Trophoblast cell (in vitro differentiated cells and primary cell): ENCODE measurements at regions not wholly inside any gene's neighbourhood (a gene's known extent, or its start where the extent isn't known, plus 50 kb on each side); places are given as distances from the start of the nearest gene placed in this dataset.

ENCODE experiments used
- DNase-seq, 2 donors: peaks; one replicate each; pipeline ENCODE4 v3.0.0-alpha.2; 2016
- H2AFZ ChIP-seq: 2 replicates; pipeline ENCODE4 v1.6.1; 2013; ENCODE audit warnings: low read length, moderate library complexity, mild to moderate bottlenecking; ENCODE audit not compliant: insufficient read depth, poor library complexity
- H2AK5ac ChIP-seq: 2 replicates; pipeline ENCODE4 v1.6.1; 2013; ENCODE audit warnings: mild to moderate bottlenecking, low read length
- H2BK120ac ChIP-seq: 2 replicates; pipeline ENCODE4 v1.6.1; 2013; ENCODE audit warnings: low read length, mild to moderate bottlenecking, moderate library complexity; ENCODE audit not compliant: insufficient read depth, poor library complexity
- H2BK12ac ChIP-seq: 2 replicates; pipeline ENCODE4 v1.6.1; 2013; ENCODE audit warnings: mild to moderate bottlenecking, low read length, moderate library complexity
- H2BK5ac ChIP-seq: 2 replicates; pipeline ENCODE4 v1.6.1; 2013; ENCODE audit warnings: low read length, low read depth, moderate library complexity, mild to moderate bottlenecking; ENCODE audit not compliant: poor library complexity
- H3K14ac ChIP-seq: 2 replicates; pipeline ENCODE4 v1.6.1; 2013; ENCODE audit warnings: mild to moderate bottlenecking, low read length
- H3K18ac ChIP-seq: 2 replicates; pipeline ENCODE4 v1.6.1; 2013; ENCODE audit warnings: mild to moderate bottlenecking, low read length
- H3K23ac ChIP-seq: 2 replicates; pipeline ENCODE4 v1.6.1; 2013; ENCODE audit warnings: low read length
- H3K27ac ChIP-seq: 2 replicates; pipeline ENCODE4 v1.5.1; 2013; ENCODE audit warnings: low read depth, mild to moderate bottlenecking, inconsistent platforms, low read length, moderate library complexity
- H3K27me3 ChIP-seq: 2 replicates; pipeline ENCODE4 v1.6.1; 2013; ENCODE audit warnings: inconsistent platforms, mild to moderate bottlenecking, low read length, moderate library complexity; ENCODE audit not compliant: insufficient read depth
- H3K36me3 ChIP-seq, 2 experiments: 1 replicate in 1 of 2; 2 replicates in 1 of 2; pipeline ENCODE4 v1.6.1; 2013; ENCODE audit warnings: low read length in 2 of 2, mild to moderate bottlenecking in 2 of 2, moderate library complexity in 1 of 2; ENCODE audit not compliant: insufficient read depth in 2 of 2, control insufficient read depth in 1 of 2
- H3K4ac ChIP-seq: 2 replicates; pipeline ENCODE4 v1.6.1; 2013; ENCODE audit warnings: low read depth, mild to moderate bottlenecking, low read length, moderate library complexity
- H3K4me1 ChIP-seq, 2 experiments: 1 replicate in 1 of 2; 2 replicates in 1 of 2; pipeline ENCODE4 v1.6.1; 2013; ENCODE audit warnings: low read length in 2 of 2, mild to moderate bottlenecking in 2 of 2, moderate library complexity in 1 of 2; ENCODE audit not compliant: insufficient read depth in 2 of 2, control insufficient read depth in 1 of 2
- H3K4me2 ChIP-seq: 2 replicates; pipeline ENCODE4 v1.6.1; 2013; ENCODE audit warnings: inconsistent platforms, mild to moderate bottlenecking, low read length, moderate library complexity
- H3K4me3 ChIP-seq: 2 replicates; pipeline ENCODE4 v1.5.1; 2013; ENCODE audit warnings: mild to moderate bottlenecking, low read depth, low read length, inconsistent platforms
- H3K79me1 ChIP-seq: one replicate; pipeline ENCODE4 v1.6.1; 2013; ENCODE audit warnings: low read length
- H3K79me2 ChIP-seq: 2 replicates; pipeline ENCODE4 v1.6.1; 2013; ENCODE audit warnings: low read length, mild to moderate bottlenecking; ENCODE audit not compliant: control insufficient read depth, insufficient read depth, poor library complexity
- H3K9ac ChIP-seq: 2 replicates; pipeline ENCODE4 v1.6.1; 2013; ENCODE audit warnings: mild to moderate bottlenecking, low read length
- H3K9me3 ChIP-seq: 2 replicates; pipeline ENCODE4 v1.6.1; 2013; ENCODE audit warnings: low read depth, mild to moderate bottlenecking, control low read depth, inconsistent platforms, low read length; ENCODE audit not compliant: insufficient read depth
- H4K12ac ChIP-seq: 2 replicates; pipeline ENCODE4 v1.6.1; 2013; ENCODE audit warnings: low read depth, mild to moderate bottlenecking, low read length, moderate library complexity
- H4K8ac ChIP-seq: 2 replicates; pipeline ENCODE4 v1.6.1; 2013; ENCODE audit warnings: low read depth, mild to moderate bottlenecking, low read length, moderate library complexity
- H4K91ac ChIP-seq: one replicate; pipeline ENCODE4 v1.6.1; 2013; ENCODE audit warnings: low read depth, mild to moderate bottlenecking, low read length, moderate library complexity
- WGBS: extraction: QIAGEN DNeasy Blood & Tissue Kit; methylation state at CpG from one replicate; pipeline ENCODE4 v1.1.7; 2013; ENCODE audit warnings: missing lambda C conversion rate; ENCODE audit not compliant: insufficient read length, insufficient coverage; ENCODE audit errors: extremely low coverage; 5-methylcytosine and 5-hydroxymethylcytosine counted together

DNA sequence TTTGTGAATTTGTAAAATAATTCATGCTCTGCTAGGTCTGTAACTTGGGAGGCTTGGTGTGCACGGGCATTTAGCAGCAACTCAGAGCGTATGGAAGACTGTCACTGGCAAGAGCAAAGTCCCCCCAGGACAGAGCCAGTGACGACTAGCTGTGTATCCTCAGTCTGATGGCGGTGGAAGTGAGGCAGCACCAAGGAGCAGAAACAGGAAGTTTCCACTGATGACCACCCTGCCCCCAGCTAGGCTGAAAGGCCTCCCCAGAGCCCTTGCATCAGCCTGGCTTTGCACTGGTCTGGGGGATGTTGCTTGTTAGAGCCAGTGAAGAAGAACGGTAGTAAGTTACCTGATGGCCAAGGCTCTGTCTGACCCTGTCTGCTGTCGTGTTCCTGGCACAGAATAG, 66.8 kb upstream of the ABL1 start:
- Histone ChIP-seq H3K27me3 (no peaks in the 10 kb centered on the region), H3K4me3 (no peak overlapping the region), H3K18ac (peak overlapping the region; percentile 14), H3K27ac (no peak overlapping the region), H2BK12ac (no peak overlapping the region), H3K9ac (no peak overlapping the region), H2BK5ac (no peak overlapping the region), H3K79me2 (peaks cover 2% of the 10 kb centered on the region), H3K9me3 (no peaks in the 10 kb centered on the region), H3K23ac (no peak overlapping the region), H2AFZ (no peak overlapping the region), H3K4ac (no peak overlapping the region), H4K12ac (no peak overlapping the region), H2AK5ac (no peak overlapping the region), H4K91ac (no peak overlapping the region), H3K36me3 (no peaks in the 10 kb centered on the region), H2BK120ac (no peak overlapping the region), H3K79me1 (no peaks in the 10 kb centered on the region), H4K8ac (no peak overlapping the region), H3K4me2 (no peak overlapping the region), H3K4me1 (peaks cover 4 to 6% of the 10 kb centered on the region in 2 experiments), H3K14ac (no peak overlapping the region)
- WGBS = no CpG with 5 or more reads among the region's 6 CpGs
- peak in 1 of 2 donors; percentile 5 for DNase-seq

DNA sequence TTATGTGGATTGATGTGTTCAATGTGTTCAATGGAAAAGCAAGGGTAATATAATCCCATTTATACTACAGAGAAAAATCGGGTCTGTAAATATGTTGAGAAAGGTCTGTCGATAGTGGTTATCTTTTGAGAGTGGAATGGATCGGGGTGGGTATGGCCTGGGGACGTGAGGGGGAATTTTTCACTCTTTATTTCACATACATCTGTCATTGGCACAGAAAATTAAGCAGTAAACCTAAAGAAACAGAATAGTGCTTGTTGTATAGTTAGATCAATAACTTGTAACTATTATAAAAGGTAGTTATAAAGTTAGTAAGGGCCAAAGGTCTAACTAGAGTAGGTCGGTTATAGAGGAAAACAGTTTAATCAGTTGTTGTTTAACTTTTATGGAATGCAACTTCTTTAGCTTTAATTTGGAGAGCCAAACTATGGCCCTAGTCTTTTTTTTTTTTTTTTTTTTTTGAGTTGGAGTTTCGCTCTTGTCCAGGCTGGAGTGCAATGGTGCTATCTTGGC, 66.1 kb upstream of the ABL1 start:
- Histone ChIP-seq H4K91ac (no peak overlapping the region), H3K18ac (no peak overlapping the region), H3K79me1 (no peaks in the 10 kb centered on the region), H3K9ac (no peak overlapping the region), H3K36me3 (no peaks in the 10 kb centered on the region), H3K4me2 (no peak overlapping the region), H2BK120ac (no peak overlapping the region), H3K27me3 (no peaks in the 10 kb centered on the region), H3K14ac (no peak overlapping the region), H2AK5ac (no peak overlapping the region), H3K79me2 (peaks cover 2% of the 10 kb centered on the region), H3K4ac (no peak overlapping the region), H4K8ac (no peak overlapping the region), H3K4me1 (peaks cover 4 to 6% of the 10 kb centered on the region in 2 experiments), H2AFZ (no peak overlapping the region), H3K4me3 (no peak overlapping the region), H2BK12ac (no peak overlapping the region), H3K23ac (no peak overlapping the region), H2BK5ac (no peak overlapping the region), H4K12ac (no peak overlapping the region), H3K9me3 (no peaks in the 10 kb centered on the region), H3K27ac (no peak overlapping the region)
- WGBS = no CpG with 5 or more reads among the region's 6 CpGs
- no peak for DNase-seq

DNA sequence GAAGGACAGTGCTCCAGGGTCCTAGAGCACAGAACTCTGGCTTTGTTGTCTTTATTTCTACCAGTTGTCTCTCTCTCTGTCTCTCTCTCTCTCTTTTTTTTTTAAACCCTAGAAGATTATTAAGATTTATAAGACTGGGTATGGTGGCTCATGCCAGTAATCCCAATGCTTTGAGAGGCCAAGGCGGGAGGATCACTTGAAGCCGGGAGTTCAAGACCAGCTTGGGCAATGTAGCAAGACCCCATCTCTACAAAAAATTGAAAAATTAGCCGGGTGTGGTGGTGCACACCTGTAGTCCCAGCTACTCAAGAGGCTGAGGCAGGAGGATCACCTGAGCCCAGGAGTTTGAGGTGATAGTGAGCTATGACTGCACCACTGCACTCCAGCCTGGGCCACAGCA, 65.0 kb upstream of the ABL1 start:
- Histone ChIP-seq H3K9ac (no peak overlapping the region), H2BK120ac (no peak overlapping the region)
- no CpG with 5 or more reads among the region's 3 CpGs for WGBS

DNA sequence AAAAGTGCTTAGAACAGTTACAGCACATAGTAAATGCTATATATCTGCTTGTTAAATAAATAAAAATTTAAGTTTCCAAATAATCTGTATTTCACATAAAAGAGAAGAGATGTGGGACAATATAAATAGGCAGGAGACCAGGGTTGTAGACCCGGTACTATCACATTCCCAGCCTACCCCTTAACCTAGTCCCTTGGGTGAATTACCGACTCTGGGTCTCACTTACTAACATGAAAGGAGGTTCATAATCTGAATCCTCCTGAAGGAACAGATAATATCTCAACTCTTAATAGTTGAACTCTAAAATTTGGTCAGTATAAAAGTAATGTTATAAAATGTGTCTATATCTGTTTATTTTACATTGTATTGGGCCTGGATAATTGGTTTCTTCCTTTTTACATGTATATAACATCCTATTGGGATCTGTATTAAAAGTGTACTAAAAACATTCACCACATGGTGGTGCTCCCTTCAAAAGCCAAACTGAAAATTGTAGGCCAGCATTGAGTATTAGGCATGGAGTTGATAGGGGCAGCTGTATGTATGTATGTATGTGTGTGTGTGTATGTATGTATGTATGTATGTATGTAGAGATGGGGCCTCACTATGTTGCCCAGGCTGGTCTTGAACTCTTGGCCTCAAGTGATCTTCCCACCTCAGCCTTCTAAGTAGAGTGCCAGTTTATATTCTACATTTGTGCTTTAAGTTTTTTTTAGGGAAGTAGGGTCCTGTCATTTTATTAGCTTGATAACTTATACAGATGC, 64.2 kb upstream of the ABL1 start:
- Histone ChIP-seq H2AFZ (no peak overlapping the region), H3K9me3 (no peaks in the 10 kb centered on the region), H4K12ac (no peak overlapping the region), H3K27ac (no peak overlapping the region), H2BK120ac (no peak overlapping the region), H4K8ac (no peak overlapping the region), H3K18ac (no peak overlapping the region), H3K9ac (no peak overlapping the region), H3K23ac (no peak overlapping the region), H2BK12ac (no peak overlapping the region), H3K79me1 (no peaks in the 10 kb centered on the region), H3K36me3 (no peaks in the 10 kb centered on the region), H3K14ac (no peak overlapping the region), H2AK5ac (no peak overlapping the region), H2BK5ac (no peak overlapping the region), H3K4me3 (no peak overlapping the region), H3K4me1 (peaks cover 4 to 6% of the 10 kb centered on the region in 2 experiments), H3K4me2 (no peak overlapping the region), H3K27me3 (no peaks in the 10 kb centered on the region), H4K91ac (no peak overlapping the region), H3K4ac (no peak overlapping the region), H3K79me2 (peaks cover 2% of the 10 kb centered on the region)
- WGBS = no CpG with 5 or more reads among the region's 2 CpGs
- peak; percentile 32 to 78 for DNase-seq

More for the DNA sequence above, 65.0 kb upstream of the ABL1 start:
- Histone ChIP-seq H3K4ac (no peak overlapping the region), H3K79me1 (no peaks in the 10 kb centered on the region), H3K4me3 (no peak overlapping the region), H2AFZ (no peak overlapping the region), H2AK5ac (no peak overlapping the region), H2BK5ac (no peak overlapping the region), H3K79me2 (peaks cover 2% of the 10 kb centered on the region), H3K18ac (no peak overlapping the region), H3K36me3 (no peaks in the 10 kb centered on the region), H3K4me1 (peaks cover 4 to 6% of the 10 kb centered on the region in 2 experiments), H3K27ac (no peak overlapping the region), H3K27me3 (no peaks in the 10 kb centered on the region), H3K14ac (no peak overlapping the region), H3K23ac (no peak overlapping the region), H4K12ac (no peak overlapping the region), H4K8ac (no peak overlapping the region), H3K9me3 (no peaks in the 10 kb centered on the region), H2BK12ac (no peak overlapping the region), H4K91ac (no peak overlapping the region), H3K4me2 (no peak overlapping the region)
- no peak for DNase-seq
